Neural cell (in vitro differentiated cells): ENCODE measurements at regions not wholly inside any gene's neighbourhood (a gene's known extent, or its start where the extent isn't known, plus 50 kb on each side); places are given as distances from the start of the nearest gene placed in this dataset.

Experiments
- CTCF ChIP-seq: fragments of 450-650 bp; IDR thresholded peaks from 2 replicates; pipeline ENCODE4 v1.5.1; 2014; ENCODE audit warnings: antibody characterized with exemption, mild to moderate bottlenecking, moderate library complexity; ENCODE audit not compliant: poor library complexity, severe bottlenecking
- EP300 ChIP-seq: fragments of 450-650 bp; conservative IDR thresholded peaks from 2 replicates; pipeline ENCODE4 v1.6.1; 2014; ENCODE audit warnings: antibody characterized with exemption, mild to moderate bottlenecking, moderate library complexity; ENCODE audit not compliant: poor library complexity, severe bottlenecking
- EZH2 ChIP-seq: fragments of 200-600, 300-800 bp; shearing (Covaris generic), sonication (generic); IDR thresholded peaks from 2 replicates; pipeline ENCODE4 v1.6.1; 2014; ENCODE audit warnings: antibody characterized with exemption, low read length, borderline replicate concordance, mild to moderate bottlenecking; ENCODE audit not compliant: insufficient read depth, poor library complexity, severe bottlenecking
- MXI1 ChIP-seq: fragments of 450-650 bp; conservative IDR thresholded peaks from 2 replicates; pipeline ENCODE4 v1.6.1; 2014; ENCODE audit warnings: antibody characterized with exemption, mild to moderate bottlenecking; ENCODE audit not compliant: poor library complexity, severe bottlenecking
- POLR2AphosphoS5 ChIP-seq: IDR thresholded peaks from 2 replicates; pipeline ENCODE4 v1.6.1; 2012
- RAD21 ChIP-seq: fragments of 450-650 bp; conservative IDR thresholded peaks from 2 replicates; pipeline ENCODE4 v1.6.1; 2014; ENCODE audit warnings: antibody characterized with exemption, mild to moderate bottlenecking, moderate library complexity
- REST ChIP-seq: IDR thresholded peaks from 2 replicates; pipeline ENCODE4 v1.6.1; 2012; ENCODE audit warnings: borderline replicate concordance
- TAF1 ChIP-seq: IDR thresholded peaks from 2 replicates; pipeline ENCODE4 v1.6.1; 2012; ENCODE audit warnings: low read depth

- TF ChIP-seq CTCF (no peak), POLR2AphosphoS5 (no peak), EZH2 (no peak), EP300 (no peak), MXI1 (no peak), REST (no peak), TAF1 (no peak), RAD21 (no peak)
Observed at GRCh38 chr17:34525651-34526050, 53.7 kb upstream of the TMEM132E start.
